ENCODE measurements at regions not wholly inside any gene's neighbourhood (a gene's known extent, or its start where the extent isn't known, plus 50 kb on each side); places are given as distances from the start of the nearest gene placed in this dataset.

GRCh38 chr14:53265025-53265424, 111.9 kb upstream of the DDHD1 start:
- TF ChIP-seq TEAD4 (IDR thresholded peaks at IDR 0.05; ENCODE audit: low read depth, low read length) (peak; percentile 37; the same call in 1 of the 2 replicates), BACH1 (IDR thresholded peaks at IDR 0.05; ENCODE audit: low read length) (peak; percentile 57; the same call in 1 of the 2 replicates), BRCA1 (IDR thresholded peaks at IDR 0.05; ENCODE audit: low read depth, low read length) (no peak)
- Histone ChIP-seq H3K4me1 (replicated peaks in 1 of 4; ENCODE audit: control insufficient read depth in 3 of 4, insufficient read depth in 4 of 4, low read length in 3 of 4) (no peaks in the 10 kb centered on the region), H2BK15ac (ENCODE audit: low read length) (no peak overlapping the region), H3K27me3 (replicated peaks in 1 of 4; ENCODE audit: control insufficient read depth in 3 of 4, extremely low read depth in 1 of 4, insufficient read depth in 3 of 4, low read length in 3 of 4) (no peaks in the 10 kb centered on the region), H2BK20ac (ENCODE audit: low read length) (no peak overlapping the region), H2AFZ (ENCODE audit: low read length) (no peak overlapping the region), H3K23me2 (ENCODE audit: low read depth, low read length) (no peaks in the 10 kb centered on the region), H3K9me3 (ENCODE audit: insufficient read depth in 2 of 2, low read depth in 1 of 2, low read length in 1 of 2) (peaks cover 0 to 2% of the 10 kb centered on the region in 2 experiments; a peak in 1 of 4 replicates), H3K18ac (ENCODE audit: extremely low read depth, low read length) (no peak overlapping the region), H3K79me2 (ENCODE audit: control insufficient read depth in 1 of 2, insufficient read depth in 2 of 2, low read length in 2 of 2) (no peaks in the 10 kb centered on the region), H3K4ac (replicated peaks; ENCODE audit: insufficient read length, low read depth, low read length) (no peak overlapping the region), H3K56ac (replicated peaks; ENCODE audit: insufficient read length, low read depth, low read length) (no peak overlapping the region), H3K4me2 (ENCODE audit: insufficient read depth in 1 of 2, low read depth in 2 of 2, low read length in 2 of 2) (no peak overlapping the region), H3K36me3 (ENCODE audit: control insufficient read depth in 2 of 4, insufficient read depth in 4 of 4, low read length in 3 of 4) (no peaks in the 10 kb centered on the region), H3K4me3 (ENCODE audit: extremely low read depth in 1 of 4, insufficient read depth in 2 of 4, low read depth in 3 of 4, low read length in 4 of 4) (no peak overlapping the region), H3K79me1 (ENCODE audit: low read depth, low read length) (no peaks in the 10 kb centered on the region), H3K9ac (replicated peaks in 1 of 4; ENCODE audit: extremely low read depth in 1 of 4, low read depth in 3 of 4, low read length in 3 of 4) (no peak overlapping the region), H3K14ac (ENCODE audit: insufficient read length) (no peak overlapping the region), H2BK120ac (replicated peaks; ENCODE audit: low read depth, low read length) (no peak overlapping the region), H3K27ac (ENCODE audit: low read depth, low read length) (no peak overlapping the region), H4K91ac (replicated peaks; ENCODE audit: insufficient read length, low read length) (no peak overlapping the region), H2BK5ac (ENCODE audit: low read depth, low read length) (no peak overlapping the region), H3K23ac (ENCODE audit: insufficient read length) (no peak overlapping the region), H4K8ac (ENCODE audit: extremely low read depth, insufficient read depth, low read length) (no peak overlapping the region), H2BK12ac (ENCODE audit: low read depth, low read length) (no peak overlapping the region), H4K5ac (ENCODE audit: insufficient read length, low read depth, low read length) (no peak overlapping the region), H4K20me1 (replicated peaks in 1 of 2; ENCODE audit: control insufficient read depth in 1 of 2, insufficient read depth in 2 of 2, low read length in 2 of 2) (no peaks in the 10 kb centered on the region), H2AK5ac (ENCODE audit: low read depth, low read length) (no peak overlapping the region)
- DNase-seq (ENCODE audit: low read depth in 1 of 2, low spot score in 2 of 2) (no peak), FAIRE-seq (no peak)
- ChIA-PET POLR2A (ENCODE audit: partially characterized antibody) (no interaction called here), CTCF (ENCODE audit: partially characterized antibody) (interaction anchor here (0.5 to 0.7 kb wide), 2 partner anchors 30 to 1249 kb away, joined by 3 read pairs; no protein-coding TSS in a partner anchor)
- 89% methylated on average over 4 of the region's 4 CpGs; no CpG with 5 or more reads in 1 of the 2 experiments for WGBS, 2 experiments (ENCODE audit: extremely low coverage in 1 of 2, insufficient coverage in 1 of 2, insufficient read length in 1 of 2, insufficient replicate concordance in 2 of 2, low coverage in 1 of 2, low lambda C conversion rate in 2 of 2, missing lambda C conversion rate in 1 of 2)

All from H1 (cell line).